ENCODE measurements at regions not wholly inside any gene's neighbourhood (a gene's known extent, or its start where the extent isn't known, plus 50 kb on each side); places are given as distances from the start of the nearest gene placed in this dataset.

- no peak for TF ChIP-seq CTCF (IDR thresholded peaks at IDR 0.05; ENCODE audit: poor library complexity, severe bottlenecking)
- TF ChIP-seq EP300 (conservative IDR thresholded peaks at IDR 0.05; ENCODE audit: poor library complexity, severe bottlenecking), result no peak
- no peak for TF ChIP-seq MXI1 (conservative IDR thresholded peaks at IDR 0.05; ENCODE audit: poor library complexity, severe bottlenecking)
- no peak for TF ChIP-seq EZH2 (IDR thresholded peaks at IDR 0.05; ENCODE audit: borderline replicate concordance, insufficient read depth, low read length, poor library complexity, severe bottlenecking)
- TF ChIP-seq REST (IDR thresholded peaks at IDR 0.05; ENCODE audit: borderline replicate concordance), result no peak
- TF ChIP-seq POLR2AphosphoS5 (IDR thresholded peaks at IDR 0.05), result no peak
- TF ChIP-seq RAD21 (conservative IDR thresholded peaks at IDR 0.05), result no peak
- no peak for TF ChIP-seq TAF1 (IDR thresholded peaks at IDR 0.05; ENCODE audit: low read depth)
- TF ChIP-seq SMC3 (conservative IDR thresholded peaks at IDR 0.05; ENCODE audit: poor library complexity), result no peak
These were observed 373.8 kb upstream of the ARGLU1 start for GRCh38 chr13:106941779-106942178.

All from neural cell (in vitro differentiated cells).